Spinal cord (tissue), 9 donors: ENCODE measurements at regions not wholly inside any gene's neighbourhood (a gene's known extent, or its start where the extent isn't known, plus 50 kb on each side); places are given as distances from the start of the nearest gene placed in this dataset.

Experiments
- DNase-seq, 6 donors: peaks; one replicate each; pipeline versions ENCODE4 v3.0.0 to v3.0.0-alpha.2; 2013 to 2015; ENCODE audit warnings: low spot score in 6 of 6, low read depth in 4 of 6
- H3K27ac ChIP-seq: one replicate; pipeline ENCODE4 v1.5.1; 2013; ENCODE audit warnings: low read depth, low read length, control low read depth
- H3K27me3 ChIP-seq: one replicate; pipeline ENCODE4 v1.6.1; 2013; ENCODE audit warnings: low read length; ENCODE audit not compliant: control insufficient read depth, insufficient read depth
- H3K36me3 ChIP-seq: one replicate; pipeline ENCODE4 v1.6.1; 2013; ENCODE audit warnings: low read length; ENCODE audit not compliant: control insufficient read depth, insufficient read depth
- H3K4me1 ChIP-seq: one replicate; pipeline ENCODE4 v1.6.1; 2013; ENCODE audit warnings: low read length; ENCODE audit not compliant: control insufficient read depth, insufficient read depth
- H3K4me3 ChIP-seq: one replicate; pipeline ENCODE4 v1.5.1; 2013; ENCODE audit warnings: low read depth, low read length, control low read depth
- H3K9me3 ChIP-seq: one replicate; pipeline ENCODE4 v1.6.1; 2013; ENCODE audit warnings: low read length; ENCODE audit not compliant: control insufficient read depth, insufficient read depth
- WGBS: methylation state at CpG from one replicate; pipeline ENCODE4 v1.1.5; 2013; ENCODE audit warnings: missing lambda C conversion rate; ENCODE audit not compliant: insufficient coverage; 5-methylcytosine and 5-hydroxymethylcytosine counted together
- donor health status: healthy.

GRCh38 chr11:112644410-112645131 is 316.6 kb upstream of the NCAM1 start:
- 92% methylated on average over 2 of the region's 5 CpGs for WGBS
- Histone ChIP-seq H3K27me3 (no peaks in the 10 kb centered on the region), H3K4me1 (no peaks in the 10 kb centered on the region), H3K36me3 (no peaks in the 10 kb centered on the region), H3K4me3 (no peak overlapping the region), H3K27ac (no peak overlapping the region), H3K9me3 (no peaks in the 10 kb centered on the region)
- DNase-seq = no peak

DNA sequence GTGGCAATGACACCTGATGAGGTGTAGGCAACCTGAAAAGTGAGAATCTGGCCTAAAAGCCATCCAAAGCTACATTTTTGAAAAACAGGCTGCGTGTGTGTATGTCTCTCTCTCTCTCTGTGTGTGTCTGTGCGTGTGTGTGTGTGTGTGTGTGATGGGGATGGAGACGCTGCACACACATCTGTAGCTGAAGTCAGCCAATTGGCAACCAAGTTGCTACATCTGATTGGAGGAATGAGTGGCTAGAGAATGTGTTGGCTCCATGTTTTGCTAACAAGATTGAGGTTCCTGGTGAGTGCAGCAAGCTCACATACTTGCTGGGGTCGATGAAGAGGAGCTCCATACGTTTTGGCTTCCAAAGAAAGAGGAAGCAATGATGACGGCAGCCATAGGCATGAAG is 311.4 kb upstream of the NCAM1 start:
- Histone ChIP-seq H3K27ac (no peak overlapping the region), H3K4me1 (no peaks in the 10 kb centered on the region), H3K36me3 (no peaks in the 10 kb centered on the region), H3K27me3 (no peaks in the 10 kb centered on the region), H3K4me3 (no peak overlapping the region), H3K9me3 (no peaks in the 10 kb centered on the region)
- no peak for DNase-seq
- WGBS = 91% methylated on average over 5 of the region's 6 CpGs

DNA sequence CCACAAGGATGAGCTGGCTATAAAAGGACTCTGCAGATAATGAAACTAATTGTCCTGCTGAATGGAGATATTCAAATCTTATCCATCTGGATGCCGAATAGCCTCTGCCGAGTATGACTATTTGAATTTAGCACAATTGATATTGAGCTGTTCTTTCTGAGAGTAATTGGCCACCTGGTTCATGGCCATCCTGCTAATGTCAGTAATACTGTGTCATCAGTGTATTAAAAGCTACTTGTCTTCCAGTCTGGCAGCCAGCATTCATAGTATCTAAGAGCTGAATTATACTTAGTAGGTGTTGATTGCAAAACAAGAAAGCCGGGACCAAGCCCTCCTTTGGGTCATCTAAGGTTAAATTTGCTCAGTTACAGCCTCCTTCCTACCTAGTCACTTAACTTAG is 310.7 kb upstream of the NCAM1 start:
- Histone ChIP-seq H3K4me3 (no peak overlapping the region), H3K27me3 (no peaks in the 10 kb centered on the region), H3K4me1 (no peaks in the 10 kb centered on the region), H3K9me3 (no peaks in the 10 kb centered on the region), H3K27ac (no peak overlapping the region), H3K36me3 (no peaks in the 10 kb centered on the region)
- no CpG with 5 or more reads among the region's 3 CpGs for WGBS
- DNase-seq = peak in 1 of 6 donors; percentile 62

GRCh38 chr11:112651386-112651785 is 309.8 kb upstream of the NCAM1 start:
- DNase-seq = no peak
- Histone ChIP-seq H3K9me3 (no peaks in the 10 kb centered on the region), H3K27me3 (no peaks in the 10 kb centered on the region), H3K4me3 (no peak overlapping the region), H3K27ac (no peak overlapping the region), H3K4me1 (no peaks in the 10 kb centered on the region), H3K36me3 (no peaks in the 10 kb centered on the region)

- no peak overlapping the region for H3K4me3 ChIP-seq
- H3K27me3 ChIP-seq = no peaks in the 10 kb centered on the region
- WGBS = no CpG with 5 or more reads among the region's 3 CpGs
- H3K4me1 ChIP-seq = no peaks in the 10 kb centered on the region
- no peaks in the 10 kb centered on the region for H3K36me3 ChIP-seq
- H3K27ac ChIP-seq = no peak overlapping the region
- DNase-seq = no peak
- H3K9me3 ChIP-seq = no peaks in the 10 kb centered on the region
Observed at GRCh38 chr11:112652786-112653390, 308.3 kb upstream of the NCAM1 start.

DNA sequence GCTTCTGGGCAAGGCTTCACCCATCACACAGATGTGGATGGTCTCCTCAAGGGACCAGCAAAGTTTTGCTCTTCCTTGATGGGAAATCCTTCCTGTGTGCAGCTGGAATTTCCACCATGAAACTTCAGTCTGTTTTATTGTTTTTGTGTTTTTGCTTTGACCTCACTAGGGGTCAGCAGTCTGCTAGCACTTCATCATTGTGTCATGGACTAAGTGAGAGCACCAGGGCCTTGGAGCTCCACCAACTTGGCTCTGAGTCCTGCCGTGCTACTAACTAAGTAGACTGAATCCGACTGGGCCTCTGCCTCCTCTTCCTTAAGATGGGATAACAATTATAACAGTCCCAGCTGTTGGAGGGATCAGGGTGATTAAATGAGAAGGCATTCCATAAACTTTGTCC is 305.8 kb upstream of the NCAM1 start:
- Histone ChIP-seq H3K27me3 (no peaks in the 10 kb centered on the region), H3K27ac (no peak overlapping the region), H3K9me3 (no peaks in the 10 kb centered on the region), H3K36me3 (no peaks in the 10 kb centered on the region), H3K4me1 (no peaks in the 10 kb centered on the region), H3K4me3 (no peak overlapping the region)
- DNase-seq = peak in 1 of 6 donors; percentile 53
- WGBS = no CpG with 5 or more reads among the region's 2 CpGs

GRCh38 chr11:112656772-112657428 is 304.3 kb upstream of the NCAM1 start:
- WGBS = 90% methylated on average over 5 of the region's 6 CpGs
- H3K27ac ChIP-seq = no peak overlapping the region
- no peaks in the 10 kb centered on the region for H3K36me3 ChIP-seq
- DNase-seq = no peak
- no peaks in the 10 kb centered on the region for H3K4me1 ChIP-seq
- no peak overlapping the region for H3K4me3 ChIP-seq
- H3K9me3 ChIP-seq = no peaks in the 10 kb centered on the region
- H3K27me3 ChIP-seq = no peaks in the 10 kb centered on the region

GRCh38 chr11:112658431-112658878 is 302.8 kb upstream of the NCAM1 start:
- Histone ChIP-seq H3K9me3 (no peaks in the 10 kb centered on the region), H3K27me3 (no peaks in the 10 kb centered on the region), H3K27ac (no peak overlapping the region), H3K4me1 (no peaks in the 10 kb centered on the region), H3K36me3 (no peaks in the 10 kb centered on the region), H3K4me3 (no peak overlapping the region)
- DNase-seq = peak in 1 of 6 donors; percentile 36
- WGBS = 67% methylated on average over 1 of the region's 3 CpGs

GRCh38 chr11:112661146-112661545 is 300.1 kb upstream of the NCAM1 start:
- 100% methylated on average over 1 of the region's 1 CpG for WGBS
- Histone ChIP-seq H3K27ac (no peak overlapping the region), H3K36me3 (no peaks in the 10 kb centered on the region), H3K9me3 (no peaks in the 10 kb centered on the region), H3K27me3 (no peaks in the 10 kb centered on the region), H3K4me3 (no peak overlapping the region), H3K4me1 (no peaks in the 10 kb centered on the region)
- DNase-seq = peak in 1 of 6 donors; percentile 70

- no peak for DNase-seq
- WGBS = no CpG with 5 or more reads among the region's 4 CpGs
Observed at GRCh38 chr11:112661571-112661970, 299.6 kb upstream of the NCAM1 start.

More at GRCh38 chr11:112661571-112661970, 299.6 kb upstream of the NCAM1 start:
- Histone ChIP-seq H3K4me3 (no peak overlapping the region), H3K27ac (no peak overlapping the region), H3K4me1 (no peaks in the 10 kb centered on the region), H3K27me3 (no peaks in the 10 kb centered on the region), H3K9me3 (no peaks in the 10 kb centered on the region), H3K36me3 (no peaks in the 10 kb centered on the region)
